ENCODE measurements at regions not wholly inside any gene's neighbourhood (a gene's known extent, or its start where the extent isn't known, plus 50 kb on each side); places are given as distances from the start of the nearest gene placed in this dataset.
"Not testable (repeated sequence)": the region's sequence is repeated elsewhere in the genome, so short reads cannot be mapped to it uniquely, and the experiment has no call there.

- no peak for DNase-seq
Observed at GRCh38 chr21:20875742-20876141, 122.5 kb upstream of the NCAM2 start.

DNA sequence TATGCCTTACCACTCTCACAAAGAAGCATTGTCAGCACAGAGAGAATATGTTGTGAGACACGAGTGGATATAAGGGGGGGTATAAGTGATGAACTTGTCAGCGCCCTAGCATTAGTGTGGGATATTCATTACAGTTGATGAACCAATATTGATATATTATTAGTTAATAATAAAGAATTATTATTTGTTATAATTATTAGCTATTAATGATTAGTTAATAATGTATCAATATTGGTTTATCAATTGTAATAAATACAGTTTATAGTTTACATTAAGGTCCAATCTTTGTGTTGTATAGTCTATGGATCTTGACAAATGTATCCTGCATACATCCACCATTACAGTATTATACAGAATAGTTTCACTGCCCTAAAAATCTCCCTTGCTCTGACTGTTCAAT lies 120.2 kb upstream of the NCAM2 start:
- no peak for DNase-seq

- peak; percentile 39 to 59 (median 41) for DNase-seq
Observed at GRCh38 chr21:20882462-20883407, 115.5 kb upstream of the NCAM2 start.

- DNase-seq = no peak
Observed at GRCh38 chr21:20883408-20883800, 114.8 kb upstream of the NCAM2 start.

- DNase-seq = no peak
Observed at GRCh38 chr21:20902511-20902910, 95.7 kb upstream of the NCAM2 start.

GRCh38 chr21:20902998-20903397 lies 95.2 kb upstream of the NCAM2 start:
- DNase-seq = no peak

DNA sequence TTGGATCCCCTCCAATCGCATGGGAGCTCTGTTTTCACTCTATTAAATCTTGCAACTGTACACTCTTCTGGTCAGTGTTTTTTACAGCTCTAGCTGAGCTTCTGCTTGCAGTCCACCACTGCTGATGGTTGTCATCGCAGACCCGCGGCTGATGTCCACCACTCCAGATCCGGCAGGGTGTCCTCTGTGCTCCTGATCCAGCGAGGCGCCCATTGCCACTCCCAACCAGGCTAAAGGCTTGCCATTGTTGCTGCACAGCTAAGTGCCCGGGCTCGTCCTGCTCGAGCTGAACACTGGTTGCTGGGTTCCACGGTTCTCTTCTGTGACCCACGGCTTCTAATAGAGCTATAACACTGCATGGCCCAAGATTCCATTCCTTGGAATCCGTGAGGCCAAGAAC lies 70.7 kb upstream of the NCAM2 start:
- DNase-seq = not testable (repeated sequence)

- DNase-seq = no peak
Observed at GRCh38 chr21:20942523-20942922, 55.7 kb upstream of the NCAM2 start.

DNA sequence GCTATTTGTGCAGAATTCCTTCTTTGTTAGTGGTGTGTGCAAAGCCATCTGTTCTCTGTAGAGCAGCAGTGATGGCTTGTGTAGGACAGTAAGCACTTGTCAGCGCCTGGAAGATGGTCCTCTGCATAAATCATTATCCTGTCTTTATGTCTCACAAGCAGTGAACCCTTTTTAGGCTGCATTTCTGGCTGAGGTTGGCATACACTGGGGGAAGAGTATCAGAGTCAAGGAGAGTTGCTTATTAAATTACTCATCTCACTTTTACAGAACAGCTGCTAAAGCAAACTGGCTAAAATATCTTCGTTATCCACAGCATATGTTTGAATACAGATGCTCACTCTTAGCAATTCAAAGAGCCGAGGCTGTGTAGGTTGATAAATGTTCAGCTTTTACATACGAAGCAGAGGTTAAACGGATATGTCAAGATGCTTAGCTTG lies 54.6 kb upstream of the NCAM2 start:
- DNase-seq = no peak

DNA sequence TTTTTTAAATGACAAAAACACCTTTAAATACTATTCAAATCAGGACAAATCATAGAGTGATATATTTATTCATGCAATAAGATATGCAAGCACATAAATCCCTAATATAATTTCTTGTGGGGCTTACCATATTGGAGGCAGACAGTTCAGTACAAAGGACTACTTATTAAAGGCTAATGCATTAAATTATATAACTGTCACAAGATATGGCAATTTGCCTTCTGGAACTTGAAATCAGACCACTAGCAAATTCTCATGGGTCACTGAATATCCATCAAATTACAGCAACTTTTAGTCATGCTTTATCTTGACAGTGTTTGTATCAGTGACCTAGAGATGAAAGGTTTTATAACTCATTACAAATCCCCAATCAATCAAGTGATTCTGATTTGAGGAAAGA lies 54.1 kb upstream of the NCAM2 start:
- DNase-seq = no peak

- DNase-seq = no peak
Observed at GRCh38 chr21:20946701-20947100, 51.5 kb upstream of the NCAM2 start.

Data from suppressor macrophage treated with lipopolysaccharide for 1 hour (primary cell).